NB4 (cell line): ENCODE measurements at regions not wholly inside any gene's neighbourhood (a gene's known extent, or its start where the extent isn't known, plus 50 kb on each side); places are given as distances from the start of the nearest gene placed in this dataset.

Source experiments
- MYC ChIP-seq: IDR thresholded peaks from 2 replicates; pipeline ENCODE4 v1.6.1; 2011; ENCODE audit warnings: low read depth, low read length
- POLR2A ChIP-seq: IDR thresholded peaks from 2 replicates; pipeline ENCODE4 v1.6.1; 2011; ENCODE audit warnings: mild to moderate bottlenecking; ENCODE audit not compliant: insufficient read length; ENCODE audit errors: extremely low read depth
- TF ChIP-seq, protein P1 (sequence below): IDR thresholded peaks from 2 replicates; pipeline ENCODE4 v1.6.1; 2011; ENCODE audit warnings: low read depth, low read length
- TF ChIP-seq, protein P2 (sequence below): IDR thresholded peaks from one replicate; pipeline ENCODE4 v1.5.1; 2012; ENCODE audit warnings: low read depth, low read length

DNA sequence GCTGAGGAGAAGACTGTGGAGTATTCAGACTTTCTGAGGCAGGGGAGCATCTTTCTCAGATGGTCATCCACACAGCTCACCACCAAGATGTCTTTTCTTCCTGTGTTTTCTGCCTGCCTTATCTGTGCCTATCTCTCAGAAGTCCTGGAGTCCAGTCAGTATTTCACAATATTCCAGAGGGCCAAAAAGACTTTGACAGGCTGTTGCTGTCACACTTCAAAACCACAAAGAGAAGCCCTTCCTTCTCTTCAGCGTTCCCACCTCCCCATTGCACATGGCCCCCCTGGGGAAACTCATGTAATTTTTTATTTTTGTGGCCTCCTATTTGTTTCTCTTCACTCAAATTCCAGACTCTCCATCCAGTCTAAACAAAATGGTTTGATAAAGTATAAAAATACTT lies 585.2 kb downstream of the EPHA3 start:
- TF ChIP-seq, protein P1, sequence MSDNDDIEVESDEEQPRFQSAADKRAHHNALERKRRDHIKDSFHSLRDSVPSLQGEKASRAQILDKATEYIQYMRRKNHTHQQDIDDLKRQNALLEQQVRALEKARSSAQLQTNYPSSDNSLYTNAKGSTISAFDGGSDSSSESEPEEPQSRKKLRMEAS: no peak
- TF ChIP-seq, protein P2, sequence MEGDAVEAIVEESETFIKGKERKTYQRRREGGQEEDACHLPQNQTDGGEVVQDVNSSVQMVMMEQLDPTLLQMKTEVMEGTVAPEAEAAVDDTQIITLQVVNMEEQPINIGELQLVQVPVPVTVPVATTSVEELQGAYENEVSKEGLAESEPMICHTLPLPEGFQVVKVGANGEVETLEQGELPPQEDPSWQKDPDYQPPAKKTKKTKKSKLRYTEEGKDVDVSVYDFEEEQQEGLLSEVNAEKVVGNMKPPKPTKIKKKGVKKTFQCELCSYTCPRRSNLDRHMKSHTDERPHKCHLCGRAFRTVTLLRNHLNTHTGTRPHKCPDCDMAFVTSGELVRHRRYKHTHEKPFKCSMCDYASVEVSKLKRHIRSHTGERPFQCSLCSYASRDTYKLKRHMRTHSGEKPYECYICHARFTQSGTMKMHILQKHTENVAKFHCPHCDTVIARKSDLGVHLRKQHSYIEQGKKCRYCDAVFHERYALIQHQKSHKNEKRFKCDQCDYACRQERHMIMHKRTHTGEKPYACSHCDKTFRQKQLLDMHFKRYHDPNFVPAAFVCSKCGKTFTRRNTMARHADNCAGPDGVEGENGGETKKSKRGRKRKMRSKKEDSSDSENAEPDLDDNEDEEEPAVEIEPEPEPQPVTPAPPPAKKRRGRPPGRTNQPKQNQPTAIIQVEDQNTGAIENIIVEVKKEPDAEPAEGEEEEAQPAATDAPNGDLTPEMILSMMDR: no peak
- no peak for TF ChIP-seq POLR2A
- no peak for TF ChIP-seq MYC
